GM18519 (cell line): ENCODE measurements at regions not wholly inside any gene's neighbourhood (a gene's known extent, or its start where the extent isn't known, plus 50 kb on each side); places are given as distances from the start of the nearest gene placed in this dataset.

ENCODE experiments used
- ATAC-seq: cut with Tn5 transposase; IDR thresholded peaks from one replicate; pipeline ENCODE4 v1.9.1; 2021; ENCODE audit warnings: mild to moderate bottlenecking, moderate library complexity; ENCODE audit not compliant: unreplicated experiment, low FRiP score

- no peak for ATAC-seq
Observed at GRCh38 chr4:14008494-14008893, 381.0 kb upstream of the BOD1L1 start.

- no peak for ATAC-seq
Observed at GRCh38 chr4:14018191-14018853, 390.8 kb upstream of the BOD1L1 start.

GRCh38 chr4:14022456-14022855, 394.9 kb upstream of the BOD1L1 start:
- no peak for ATAC-seq

- ATAC-seq, result no peak
Observed at GRCh38 chr4:14023036-14023435, 395.5 kb upstream of the BOD1L1 start.

- ATAC-seq, result no peak
Observed at GRCh38 chr4:14023896-14024295, 396.4 kb upstream of the BOD1L1 start.

- ATAC-seq, result no peak
Observed at GRCh38 chr4:14025111-14025510, 397.6 kb upstream of the BOD1L1 start.

GRCh38 chr4:14025891-14026290, 398.4 kb upstream of the BOD1L1 start:
- no peak for ATAC-seq

GRCh38 chr4:14028862-14029261, 401.3 kb upstream of the BOD1L1 start:
- no peak for ATAC-seq

- no peak for ATAC-seq
Observed at GRCh38 chr4:14035076-14035475, 407.6 kb upstream of the BOD1L1 start.

- no peak for ATAC-seq
Observed at GRCh38 chr4:14043203-14043602, 415.7 kb upstream of the BOD1L1 start.

- no peak for ATAC-seq
Observed at GRCh38 chr4:14046642-14047041, 419.1 kb upstream of the BOD1L1 start.

- no peak for ATAC-seq
Observed at GRCh38 chr4:14047840-14048239, 420.3 kb upstream of the BOD1L1 start.

GRCh38 chr4:14049946-14050345, 422.4 kb upstream of the BOD1L1 start:
- no peak for ATAC-seq

- no peak for ATAC-seq
Observed at GRCh38 chr4:14053291-14053690, 425.8 kb upstream of the BOD1L1 start.

GRCh38 chr4:14054391-14054790, 426.9 kb upstream of the BOD1L1 start:
- ATAC-seq, result no peak

GRCh38 chr4:14059006-14059405, 431.5 kb upstream of the BOD1L1 start:
- ATAC-seq, result no peak

GRCh38 chr4:14064984-14065383, 437.5 kb upstream of the BOD1L1 start:
- no peak for ATAC-seq

- no peak for ATAC-seq
Observed at GRCh38 chr4:14065406-14065805, 437.9 kb upstream of the BOD1L1 start.

GRCh38 chr4:14066979-14067378, 439.5 kb upstream of the BOD1L1 start:
- ATAC-seq, result no peak

GRCh38 chr4:14069886-14070285, 442.4 kb upstream of the BOD1L1 start:
- no peak for ATAC-seq

- ATAC-seq, result no peak
Observed at GRCh38 chr4:14070289-14070880, 442.9 kb upstream of the BOD1L1 start.

- no peak for ATAC-seq
Observed at GRCh38 chr4:14072506-14072905, 445.0 kb upstream of the BOD1L1 start.
